Activated CD8-positive, alpha-beta T cell treated with anti-CD3 and anti-CD28 coated beads, Interleukin-2, amount 10 ng/mL, durations not matched to agents 7 days and 5 days (primary cell): ENCODE measurements at regions not wholly inside any gene's neighbourhood (a gene's known extent, or its start where the extent isn't known, plus 50 kb on each side); places are given as distances from the start of the nearest gene placed in this dataset.
"Not testable (repeated sequence)": the region's sequence is repeated elsewhere in the genome, so short reads cannot be mapped to it uniquely, and the experiment has no call there.

Experiments
- ATAC-seq: fragments of 150-1000 bp; cut with Tn5 transposase; one replicate; pipeline ENCODE4 v1.10.0; 2021; ENCODE audit warnings: moderate library complexity
- CTCF ChIA-PET: fragments of 350-600 bp; sonication (Branson Sonifier 250); formaldehyde crosslinking; loops from one replicate; lab custom pipeline; 2021; ENCODE audit warnings: antibody characterized with exemption; lab: Charles Lee
- POLR2A ChIA-PET: fragments of 350-600 bp; sonication (Branson Sonifier 250); formaldehyde crosslinking; loops from one replicate; lab custom pipeline; 2021; ENCODE audit warnings: antibody characterized with exemption; lab: Charles Lee
- DNase-seq: peaks from one replicate; pipeline ENCODE4 v3.0.0-alpha.2; 2020
- H3K27ac Mint-ChIP-seq: one replicate; pipeline ENCODE4 v1.8.0; 2021; ENCODE audit warnings: mild to moderate bottlenecking, mixed read lengths
- H3K27me3 Mint-ChIP-seq: one replicate; pipeline ENCODE4 v1.8.0; 2021; ENCODE audit warnings: low read depth, mixed read lengths
- H3K36me3 Mint-ChIP-seq: one replicate; pipeline ENCODE4 v1.8.0; 2021; ENCODE audit warnings: low read depth, mixed read lengths
- H3K4me1 Mint-ChIP-seq: one replicate; pipeline ENCODE4 v1.8.0; 2021; ENCODE audit warnings: low read depth, mixed read lengths
- H3K4me3 Mint-ChIP-seq: one replicate; pipeline ENCODE4 v1.8.0; 2021; ENCODE audit warnings: mild to moderate bottlenecking, mixed read lengths
- H3K9me3 Mint-ChIP-seq: one replicate; pipeline ENCODE4 v1.8.0; 2022; ENCODE audit warnings: mixed read lengths; ENCODE audit not compliant: insufficient read depth

DNA sequence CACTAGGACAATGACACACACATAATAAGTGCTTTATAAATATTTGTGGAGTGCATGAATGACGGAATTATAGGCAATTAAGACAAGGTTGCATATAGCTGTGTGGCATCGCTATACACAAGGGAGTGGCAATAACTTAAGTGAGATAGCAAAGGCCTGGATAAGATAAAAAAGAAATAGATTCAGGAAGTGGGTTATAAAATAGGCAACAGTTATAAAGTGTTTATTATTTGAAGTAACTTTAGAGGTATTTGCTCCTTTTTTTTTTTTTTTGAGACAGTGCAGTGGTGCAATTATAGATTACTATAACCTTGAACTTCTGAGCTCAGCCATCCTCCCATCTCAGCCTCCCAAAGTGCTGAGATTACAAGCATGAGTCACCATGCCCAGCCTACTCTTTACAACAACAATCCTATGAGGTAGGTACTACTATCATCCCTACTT is 75.9 kb upstream of the LOC128125822 start:
- Mint-ChIP-seq H3K27me3 (peaks cover 27% of the 10 kb centered on the region), H3K4me1 (no peaks in the 10 kb centered on the region), H3K36me3 (no peaks in the 10 kb centered on the region), H3K9me3 (no peaks in the 10 kb centered on the region), H3K27ac (no peak overlapping the region), H3K4me3 (no peak overlapping the region)
- ChIA-PET POLR2A (no interaction called here), CTCF (no interaction called here)
- no peak for ATAC-seq
- no peak for DNase-seq

DNA sequence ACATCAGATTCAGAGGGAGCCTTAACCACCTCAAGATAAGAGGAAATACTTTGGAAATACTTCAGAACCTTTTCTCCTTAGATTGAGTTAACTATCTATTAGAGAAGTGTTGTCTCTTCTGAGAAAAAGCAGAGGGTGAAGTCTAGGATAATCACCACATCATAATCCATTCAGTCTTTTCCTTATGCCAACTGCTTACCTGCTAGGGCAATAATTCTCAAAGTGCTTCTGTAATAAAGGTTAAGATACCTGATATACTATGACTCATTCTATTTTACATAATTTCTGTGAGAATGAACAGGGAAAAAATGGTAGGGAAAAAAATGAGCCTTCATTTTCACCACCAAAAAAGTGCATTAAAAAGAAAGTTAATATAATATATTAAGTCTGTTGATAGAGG is 70.1 kb upstream of the LOC128125822 start:
- ChIA-PET POLR2A (no interaction called here), CTCF (interaction anchor here (1.6 kb wide), 1 partner anchor 149 kb away, joined by 4 read pairs; no protein-coding TSS in a partner anchor)
- Mint-ChIP-seq H3K36me3 (no peaks in the 10 kb centered on the region), H3K4me3 (no peak overlapping the region), H3K27me3 (peaks cover 15% of the 10 kb centered on the region), H3K27ac (no peak overlapping the region), H3K4me1 (peaks cover 5% of the 10 kb centered on the region), H3K9me3 (no peaks in the 10 kb centered on the region)
- DNase-seq = no peak
- ATAC-seq = no peak

DNA sequence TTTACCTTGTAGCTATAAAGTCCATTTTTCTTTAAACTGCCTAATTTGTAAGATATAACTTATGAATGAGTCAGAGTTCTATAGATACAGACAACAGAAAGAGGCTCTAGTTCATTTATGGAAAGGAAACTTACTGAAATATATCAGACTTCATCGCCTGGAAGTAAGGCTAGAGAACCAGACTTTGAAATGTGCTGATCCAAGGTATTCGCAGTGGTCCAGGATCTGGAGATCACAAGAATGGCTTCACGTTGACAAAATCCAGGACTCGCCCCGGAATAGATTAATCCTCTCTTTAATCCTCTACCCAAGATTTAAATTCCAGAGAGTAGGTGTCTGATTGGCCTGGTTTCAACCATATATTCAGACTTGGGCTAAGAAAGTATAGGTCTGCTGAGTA is 69.1 kb upstream of the LOC128125822 start:
- Mint-ChIP-seq H3K4me1 (peaks cover 5% of the 10 kb centered on the region), H3K4me3 (no peak overlapping the region), H3K9me3 (no peaks in the 10 kb centered on the region), H3K27ac (no peak overlapping the region), H3K27me3 (peaks cover 13% of the 10 kb centered on the region), H3K36me3 (no peaks in the 10 kb centered on the region)
- ChIA-PET CTCF (interaction anchor here (1.0 to 1.6 kb wide), 2 partner anchors 22 to 150 kb away, joined by 4 read pairs; no protein-coding TSS in a partner anchor), POLR2A (interaction anchor here (0.6 kb wide), 1 partner anchor 181 kb away, joined by 3 read pairs; no protein-coding TSS in a partner anchor)
- no peak for DNase-seq
- no peak for ATAC-seq

DNA sequence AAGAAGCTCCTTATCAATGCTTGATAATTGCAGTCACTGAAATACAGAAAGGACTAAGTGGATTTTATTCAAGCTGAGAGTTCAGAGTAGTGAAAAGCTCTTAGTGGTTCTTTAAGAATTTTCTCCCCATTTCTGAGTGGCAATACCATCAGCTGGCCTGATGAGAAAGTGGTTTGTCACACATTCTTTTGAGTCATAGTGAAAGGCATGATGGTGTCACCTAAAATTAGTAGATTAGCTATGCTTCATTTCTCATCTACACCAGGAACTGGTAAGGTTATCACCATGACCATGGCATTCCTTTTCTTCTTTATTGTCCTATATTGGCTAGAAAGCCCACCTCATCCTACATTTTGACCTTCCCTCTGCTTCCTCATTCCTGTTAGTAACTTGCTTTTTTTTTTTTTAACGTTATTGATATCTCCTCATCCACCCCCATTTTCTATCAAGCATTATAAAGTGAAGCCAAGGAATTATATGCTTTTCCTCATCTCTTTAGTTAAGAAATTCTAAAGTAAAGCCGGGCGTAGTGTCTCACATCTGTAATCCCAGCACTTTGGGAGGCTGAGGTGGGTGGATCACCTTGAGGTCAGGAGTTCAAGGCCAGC is 67.4 kb upstream of the LOC128125822 start:
- no peak for ATAC-seq
- POLR2A ChIA-PET = no interaction called here

DNA sequence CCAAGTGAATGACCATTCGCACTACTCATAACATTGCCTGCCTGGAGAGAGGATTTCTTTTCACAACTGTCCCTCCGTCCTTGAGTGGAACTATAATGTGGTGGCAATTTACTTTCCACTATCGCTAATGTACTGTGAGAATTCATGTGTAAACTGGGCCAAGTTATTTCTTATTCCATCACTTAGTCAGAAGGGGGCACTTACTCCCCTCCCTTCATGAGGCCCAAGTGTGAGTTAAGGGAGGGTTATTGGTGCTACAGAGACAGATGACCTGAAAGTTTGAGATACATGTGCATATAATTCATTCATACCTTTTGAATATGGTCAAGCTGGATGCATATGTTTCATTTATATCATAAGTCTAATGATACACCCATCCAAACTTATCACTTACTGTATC is 65.2 kb upstream of the LOC128125822 start:
- Mint-ChIP-seq H3K27me3 (peaks cover 4% of the 10 kb centered on the region), H3K4me1 (peaks cover 5% of the 10 kb centered on the region), H3K9me3 (no peaks in the 10 kb centered on the region), H3K27ac (no peak overlapping the region), H3K4me3 (no peak overlapping the region), H3K36me3 (no peaks in the 10 kb centered on the region)
- ChIA-PET CTCF (no interaction called here), POLR2A (no interaction called here)
- DNase-seq (no peak), ATAC-seq (no peak)

More for the DNA sequence above, 67.4 kb upstream of the LOC128125822 start:
- Mint-ChIP-seq H3K36me3 (no peaks in the 10 kb centered on the region), H3K4me1 (peaks cover 5% of the 10 kb centered on the region), H3K27ac (no peak overlapping the region), H3K9me3 (no peaks in the 10 kb centered on the region), H3K27me3 (peaks cover 1% of the 10 kb centered on the region), H3K4me3 (no peak overlapping the region)
- DNase-seq = no peak
- CTCF ChIA-PET = interaction anchor here (1.1 to 1.3 kb wide), 2 partner anchors 70 to 94 kb away, joined by 3 to 5 read pairs; no protein-coding TSS in a partner anchor

DNA sequence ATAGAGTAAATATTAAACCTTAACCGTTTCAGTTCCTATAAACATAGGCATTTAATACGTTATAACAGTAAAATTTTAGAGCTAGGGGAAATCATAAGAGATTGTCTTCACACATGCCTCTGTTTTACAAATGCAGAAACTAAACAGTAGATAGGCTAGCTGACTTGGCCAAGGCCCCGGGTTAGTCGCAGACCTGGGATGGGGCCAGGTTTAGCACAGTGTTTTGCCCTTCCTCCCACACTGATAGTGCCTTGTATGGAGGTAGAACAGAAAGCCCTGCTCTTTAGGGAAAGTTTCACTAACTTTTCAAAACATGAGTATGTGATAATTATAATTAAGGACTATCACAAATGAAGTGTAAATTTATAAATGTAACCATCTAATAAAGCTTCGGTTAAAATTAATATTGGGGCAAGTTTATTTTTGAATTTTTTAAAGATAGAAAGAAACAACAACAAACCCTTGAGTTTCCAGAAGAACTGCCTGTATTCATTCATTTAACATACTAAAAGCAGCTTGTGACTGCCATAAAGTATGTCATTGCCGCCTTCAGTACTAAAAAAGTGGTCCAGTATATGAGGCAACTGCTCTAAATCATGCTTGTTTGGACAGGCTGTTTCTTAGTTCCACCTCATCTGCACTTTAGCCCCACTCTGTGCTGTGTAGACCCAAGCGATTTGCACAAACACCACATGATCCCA is 62.5 kb upstream of the LOC128125822 start:
- POLR2A ChIA-PET = interaction anchor here (1.4 kb wide), 1 partner anchor 64 kb away, joined by 3 read pairs; no protein-coding TSS in a partner anchor
- Mint-ChIP-seq H3K9me3 (no peaks in the 10 kb centered on the region), H3K4me3 (no peak overlapping the region), H3K4me1 (peaks cover 3% of the 10 kb centered on the region), H3K36me3 (no peaks in the 10 kb centered on the region), H3K27ac (no peak overlapping the region), H3K27me3 (peaks cover 15% of the 10 kb centered on the region)
- DNase-seq = no peak
- ATAC-seq = no peak
- CTCF ChIA-PET = interaction anchor here (0.7 to 1.4 kb wide), 2 partner anchors 10 to 89 kb away, joined by 3 read pairs; no protein-coding TSS in a partner anchor

DNA sequence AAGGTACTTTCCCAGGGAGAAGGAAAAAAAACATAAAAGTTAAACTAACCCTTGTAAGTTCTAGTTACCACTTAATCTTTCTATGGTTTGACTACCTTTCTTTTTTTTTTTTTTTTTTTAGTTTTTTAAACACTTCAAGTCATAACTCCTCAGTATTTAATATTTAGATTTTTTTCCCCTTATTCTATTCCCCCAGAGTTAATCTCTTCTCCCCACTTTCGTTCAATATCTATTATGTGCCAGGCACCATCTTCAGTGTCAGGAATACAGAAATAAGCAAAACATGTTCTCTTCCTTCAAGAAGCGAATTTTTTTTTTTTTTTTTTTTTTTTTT is 62.0 kb upstream of the LOC128125822 start:
- DNase-seq (no peak), ATAC-seq (no peak)
- H3K27me3 Mint-ChIP-seq = peaks cover 15% of the 10 kb centered on the region
- no peak overlapping the region for H3K4me3 Mint-ChIP-seq
- H3K4me1 Mint-ChIP-seq = no peaks in the 10 kb centered on the region
- no peak overlapping the region for H3K27ac Mint-ChIP-seq
- POLR2A ChIA-PET = interaction anchor here (1.4 kb wide), 1 partner anchor 63 kb away, joined by 3 read pairs; no protein-coding TSS in a partner anchor
- CTCF ChIA-PET = interaction anchor here (1.4 kb wide), 1 partner anchor 10 kb away, joined by 3 read pairs; no protein-coding TSS in a partner anchor
- H3K36me3 Mint-ChIP-seq = no peaks in the 10 kb centered on the region
- no peaks in the 10 kb centered on the region for H3K9me3 Mint-ChIP-seq

DNA sequence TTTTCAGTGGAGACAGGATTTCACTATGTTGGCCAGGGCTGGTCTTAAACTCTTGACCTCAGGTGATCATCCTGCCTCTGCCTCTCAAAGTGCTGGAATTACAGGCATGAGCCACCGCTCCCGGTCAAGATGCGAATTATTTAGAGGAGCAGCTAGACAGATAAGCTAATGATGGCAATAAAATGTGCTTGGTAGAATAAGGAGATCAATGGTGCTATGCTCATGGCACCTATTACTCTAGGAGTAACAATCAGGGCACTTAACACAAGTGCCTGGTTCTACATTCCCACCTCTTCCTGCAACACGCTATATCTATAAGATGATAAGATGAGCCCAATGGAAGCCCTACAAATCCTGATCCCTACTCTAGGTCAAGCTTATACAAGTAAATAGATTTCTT is 61.4 kb upstream of the LOC128125822 start:
- ChIA-PET CTCF (no interaction called here), POLR2A (no interaction called here)
- DNase-seq = no peak
- Mint-ChIP-seq H3K27ac (no peak overlapping the region), H3K27me3 (peaks cover 16% of the 10 kb centered on the region), H3K9me3 (no peaks in the 10 kb centered on the region), H3K4me3 (no peak overlapping the region), H3K36me3 (no peaks in the 10 kb centered on the region), H3K4me1 (no peaks in the 10 kb centered on the region)
- ATAC-seq = no peak

DNA sequence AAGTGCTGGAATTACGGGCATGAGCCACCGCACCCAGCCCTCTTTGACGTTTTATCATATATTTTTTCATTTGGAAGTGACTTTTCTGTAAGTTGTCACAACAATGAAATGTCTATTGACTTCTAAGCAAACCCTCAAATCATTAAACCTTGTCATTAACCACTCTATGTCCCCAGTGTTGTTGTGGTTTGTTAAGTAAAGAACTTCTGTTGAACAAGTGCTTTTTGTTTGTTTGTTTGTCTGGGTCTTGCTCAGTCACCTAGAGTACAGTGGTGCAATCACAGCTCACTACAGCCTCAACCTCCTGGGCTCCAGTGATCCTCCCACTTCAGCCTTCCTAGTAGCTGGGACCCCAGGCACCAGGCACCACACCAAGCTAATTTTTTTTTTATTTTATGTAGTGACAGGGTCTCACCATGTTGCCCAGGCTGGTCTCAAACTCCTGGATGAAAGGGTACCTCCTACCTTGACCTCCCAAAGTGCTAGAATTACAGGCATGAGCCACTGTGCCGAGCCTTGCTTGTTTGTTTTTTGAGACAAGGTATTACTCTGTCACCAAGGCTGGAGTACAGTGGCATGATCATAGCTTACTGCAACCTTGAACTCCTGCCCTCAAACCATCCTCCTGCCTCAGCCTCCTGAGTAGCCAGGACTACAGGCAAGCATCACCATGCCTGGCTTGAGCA is 57.6 kb upstream of the LOC128125822 start:
- ATAC-seq (no peak), DNase-seq (no peak)
- POLR2A ChIA-PET = no interaction called here
- peaks cover 5% of the 10 kb centered on the region for H3K4me1 Mint-ChIP-seq
- CTCF ChIA-PET = no interaction called here
- H3K4me3 Mint-ChIP-seq = no peak overlapping the region
- no peak overlapping the region for H3K27ac Mint-ChIP-seq
- peaks cover 21% of the 10 kb centered on the region for H3K27me3 Mint-ChIP-seq
- H3K36me3 Mint-ChIP-seq = no peaks in the 10 kb centered on the region
- H3K9me3 Mint-ChIP-seq = no peaks in the 10 kb centered on the region

DNA sequence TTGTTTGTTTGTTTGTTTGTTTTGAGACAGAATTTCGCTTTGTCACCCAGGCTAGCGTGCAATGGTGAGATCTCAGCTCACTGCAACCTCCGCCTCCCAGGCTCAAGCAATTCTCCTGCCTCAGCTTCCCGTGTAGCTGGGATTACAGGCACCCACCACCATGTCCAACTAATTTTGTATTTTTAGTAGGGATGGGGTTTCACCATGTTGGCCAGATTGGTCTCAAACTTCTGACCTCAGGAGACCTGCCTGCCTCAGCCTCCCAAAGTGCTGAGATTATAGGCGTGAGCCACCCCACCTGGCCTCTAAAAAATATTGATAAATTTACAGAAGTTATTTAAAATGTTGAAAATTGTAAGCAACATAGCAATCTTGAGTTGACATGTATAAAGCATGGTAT is 57.1 kb upstream of the LOC128125822 start:
- DNase-seq, H3K36me3 Mint-ChIP-seq, POLR2A ChIA-PET, H3K4me1 Mint-ChIP-seq, H3K4me3 Mint-ChIP-seq, CTCF ChIA-PET, H3K9me3 Mint-ChIP-seq, ATAC-seq, H3K27ac Mint-ChIP-seq: not testable (repeated sequence)
- peaks cover 21% of the 10 kb centered on the region for H3K27me3 Mint-ChIP-seq

DNA sequence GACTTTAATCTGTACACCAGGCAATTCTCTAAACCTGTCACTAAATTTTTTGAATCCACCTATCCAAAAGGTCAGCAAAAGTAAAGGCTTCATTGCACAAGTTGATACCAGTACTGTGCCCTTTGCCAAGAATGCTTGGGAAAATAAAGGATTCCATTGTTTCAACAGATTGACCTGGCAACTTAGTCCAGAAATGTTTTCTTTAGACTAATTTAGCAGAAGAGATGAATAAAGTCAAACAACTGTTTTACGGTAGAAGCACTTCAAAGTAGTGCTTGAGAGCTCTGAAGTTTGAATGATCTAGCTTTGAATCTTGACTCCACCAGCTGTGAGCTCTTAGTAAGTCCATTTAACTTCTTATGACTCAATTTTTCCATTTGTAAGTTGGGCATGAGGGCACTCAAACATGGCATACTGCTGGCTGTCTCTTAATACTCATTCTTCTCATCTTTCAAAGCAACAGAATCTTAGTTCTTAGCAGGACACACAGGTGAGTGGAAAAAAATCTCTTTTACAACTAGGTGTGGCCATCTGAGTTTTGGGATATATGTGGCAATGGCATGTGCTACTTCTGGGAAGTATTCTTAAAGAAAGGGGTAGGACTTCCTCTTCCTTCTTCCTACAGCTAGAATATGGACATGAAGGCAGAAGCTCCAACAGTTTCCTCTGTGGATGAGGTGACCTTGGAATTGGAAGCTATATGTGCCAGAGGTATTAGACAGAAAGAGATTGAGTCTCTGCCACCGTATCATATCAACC is 55.9 kb upstream of the LOC128125822 start:
- Mint-ChIP-seq H3K27ac (no peak overlapping the region), H3K4me3 (no peak overlapping the region), H3K9me3 (no peaks in the 10 kb centered on the region), H3K36me3 (no peaks in the 10 kb centered on the region), H3K27me3 (peaks cover 17% of the 10 kb centered on the region), H3K4me1 (peaks cover 5% of the 10 kb centered on the region)
- ATAC-seq (no peak), DNase-seq (no peak)
- ChIA-PET CTCF (no interaction called here), POLR2A (no interaction called here)
